ENCODE measurements at regions not wholly inside any gene's neighbourhood (a gene's known extent, or its start where the extent isn't known, plus 50 kb on each side); places are given as distances from the start of the nearest gene placed in this dataset.
A peak's percentile ranks its signal among the peaks of the same experiment; 100 is the strongest.

DNA sequence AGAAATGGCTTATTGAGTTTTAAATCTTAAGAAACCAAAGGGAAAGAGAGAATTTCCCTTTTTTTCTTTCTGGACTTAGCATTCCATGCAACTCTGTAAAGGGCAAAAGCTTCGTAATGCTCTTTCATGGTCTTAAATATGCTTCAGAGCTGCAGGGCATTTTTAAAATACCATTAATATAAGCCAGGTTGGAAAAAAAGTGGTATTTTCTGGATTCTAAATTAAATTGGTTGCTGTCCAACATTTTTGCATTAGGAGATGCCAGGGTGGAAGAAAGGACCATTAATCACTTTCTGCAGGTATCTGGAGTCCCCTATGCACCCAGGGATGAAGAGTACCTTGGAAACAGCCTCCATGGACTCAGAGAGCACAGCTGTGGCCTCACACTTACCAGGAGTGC, 215.1 kb upstream of the DAPK1 start:
- Histone ChIP-seq H3K27ac (no peak overlapping the region), H3K36me3 (no peaks in the 10 kb centered on the region), H3K4me1 (peaks cover 0 to 8% (median 0%) of the 10 kb centered on the region in 3 donors), H3K4me3 (no peak overlapping the region), H3K27me3 (no peaks in the 10 kb centered on the region), H3K9me3 (no peaks in the 10 kb centered on the region)
- WGBS, 2 donors, result 53 to 62% methylated on average over 1 of the region's 1 CpG
- TF ChIP-seq, protein P1, sequence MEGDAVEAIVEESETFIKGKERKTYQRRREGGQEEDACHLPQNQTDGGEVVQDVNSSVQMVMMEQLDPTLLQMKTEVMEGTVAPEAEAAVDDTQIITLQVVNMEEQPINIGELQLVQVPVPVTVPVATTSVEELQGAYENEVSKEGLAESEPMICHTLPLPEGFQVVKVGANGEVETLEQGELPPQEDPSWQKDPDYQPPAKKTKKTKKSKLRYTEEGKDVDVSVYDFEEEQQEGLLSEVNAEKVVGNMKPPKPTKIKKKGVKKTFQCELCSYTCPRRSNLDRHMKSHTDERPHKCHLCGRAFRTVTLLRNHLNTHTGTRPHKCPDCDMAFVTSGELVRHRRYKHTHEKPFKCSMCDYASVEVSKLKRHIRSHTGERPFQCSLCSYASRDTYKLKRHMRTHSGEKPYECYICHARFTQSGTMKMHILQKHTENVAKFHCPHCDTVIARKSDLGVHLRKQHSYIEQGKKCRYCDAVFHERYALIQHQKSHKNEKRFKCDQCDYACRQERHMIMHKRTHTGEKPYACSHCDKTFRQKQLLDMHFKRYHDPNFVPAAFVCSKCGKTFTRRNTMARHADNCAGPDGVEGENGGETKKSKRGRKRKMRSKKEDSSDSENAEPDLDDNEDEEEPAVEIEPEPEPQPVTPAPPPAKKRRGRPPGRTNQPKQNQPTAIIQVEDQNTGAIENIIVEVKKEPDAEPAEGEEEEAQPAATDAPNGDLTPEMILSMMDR (IDR thresholded peaks at IDR 0.05), result no peak
- no peak for TF ChIP-seq POLR2A (IDR thresholded peaks at IDR 0.05)
- no peak for DNase-seq
- intact Hi-C loops (cut with DNase I), result no loop called here

DNA sequence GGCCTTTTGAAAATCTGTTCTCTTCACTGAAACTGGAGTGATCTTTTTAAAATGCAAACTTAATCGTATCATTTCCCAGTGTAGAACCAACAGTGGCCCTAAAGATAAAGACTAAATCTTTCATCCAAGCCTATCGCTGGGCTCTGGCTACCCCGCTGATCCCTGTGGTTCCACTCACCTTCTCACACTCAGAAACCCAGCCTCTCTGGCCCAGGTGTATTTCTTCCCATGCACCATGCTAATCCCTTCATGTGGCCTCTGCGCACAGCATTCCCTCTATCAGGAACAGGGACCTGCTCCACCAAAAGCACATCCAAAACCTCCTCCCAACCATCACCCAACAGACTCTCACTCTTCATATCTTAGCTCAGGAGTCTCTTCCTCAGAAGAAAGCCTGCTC, 214.1 kb upstream of the DAPK1 start:
- no peak overlapping the region for H3K4me3 ChIP-seq
- WGBS, 2 donors, result 92 to 97% methylated on average over 4 of the region's 4 CpGs
- no peak overlapping the region for H3K27ac ChIP-seq
- DNase-seq, result no peak
- peaks cover 0 to 8% (median 0%) of the 10 kb centered on the region in 3 donors for H3K4me1 ChIP-seq
- H3K27me3 ChIP-seq, result no peaks in the 10 kb centered on the region
- no peaks in the 10 kb centered on the region for H3K9me3 ChIP-seq
- H3K36me3 ChIP-seq, result no peaks in the 10 kb centered on the region
- intact Hi-C loops (cut with DNase I), result no loop called here
- TF ChIP-seq, protein P1 (IDR thresholded peaks at IDR 0.05), result no peak
- TF ChIP-seq POLR2A (IDR thresholded peaks at IDR 0.05), result no peak

DNA sequence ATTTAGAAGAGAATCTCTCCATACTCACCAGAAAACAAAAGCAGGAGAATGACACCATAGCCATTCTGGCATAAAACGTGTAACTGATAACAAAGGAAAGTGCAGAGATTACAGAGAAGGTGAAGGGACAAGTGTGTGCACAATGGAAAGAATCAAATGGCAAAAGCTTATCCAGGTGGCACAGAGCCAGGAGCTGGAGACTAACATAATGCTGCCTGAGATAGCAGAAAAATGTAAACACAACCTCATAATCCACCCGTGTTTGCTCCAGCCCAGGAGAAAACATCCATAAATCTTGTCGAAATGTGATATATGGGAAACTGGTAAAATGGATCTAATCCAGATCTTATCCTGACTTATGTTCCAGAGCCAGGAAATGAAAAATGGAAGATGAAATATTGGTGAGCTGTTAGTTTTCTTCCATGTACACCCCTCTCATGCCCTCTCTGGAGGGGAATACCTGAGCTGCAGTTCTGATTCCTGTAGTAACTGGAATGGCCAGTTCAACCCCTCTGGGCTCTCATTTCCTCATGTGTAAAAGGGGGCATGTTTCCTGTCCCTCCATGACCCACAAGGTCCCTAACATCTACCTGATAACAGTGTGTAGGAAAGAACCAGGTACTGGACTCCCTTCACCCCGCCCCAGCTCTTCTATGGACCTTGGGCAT, 212.3 kb upstream of the DAPK1 start:
- no peak for DNase-seq
- 41 to 42% methylated on average over 4 of the region's 4 CpGs for WGBS, 2 donors
- Histone ChIP-seq H3K9me3 (no peaks in the 10 kb centered on the region), H3K4me1 (peaks cover 0 to 8% (median 0%) of the 10 kb centered on the region in 3 donors), H3K4me3 (no peak overlapping the region), H3K27ac (no peak overlapping the region), H3K36me3 (no peaks in the 10 kb centered on the region), H3K27me3 (no peaks in the 10 kb centered on the region)
- intact Hi-C loops (cut with DNase I), result no loop called here
- no peak for TF ChIP-seq POLR2A (IDR thresholded peaks at IDR 0.05)
- TF ChIP-seq, protein P1 (IDR thresholded peaks at IDR 0.05), result no peak

DNA sequence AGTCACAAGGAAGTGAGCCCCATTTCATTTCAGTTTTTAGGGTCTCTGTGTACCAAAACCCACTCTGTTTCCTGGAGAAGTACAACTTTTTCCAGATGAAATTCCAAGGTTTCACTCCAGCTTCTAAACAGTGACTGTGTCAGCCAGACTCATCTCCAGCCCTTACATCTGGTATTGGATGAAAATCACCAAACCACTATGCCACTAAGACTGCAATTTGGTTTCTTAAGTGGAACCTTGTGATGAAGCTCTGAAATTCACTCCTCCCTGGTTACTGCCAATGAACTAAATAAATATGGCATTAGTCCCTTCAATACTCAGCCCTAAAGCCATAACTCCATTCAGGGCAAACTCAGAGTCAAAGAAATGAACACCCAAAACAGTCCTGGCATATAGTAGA, 211.2 kb upstream of the DAPK1 start:
- TF ChIP-seq POLR2A (IDR thresholded peaks at IDR 0.05), result no peak
- TF ChIP-seq, protein P1 (IDR thresholded peaks at IDR 0.05), result no peak
- H3K9me3 ChIP-seq, result no peaks in the 10 kb centered on the region
- H3K27me3 ChIP-seq, result no peaks in the 10 kb centered on the region
- intact Hi-C loops (cut with DNase I), result no loop called here
- no peak overlapping the region for H3K4me3 ChIP-seq
- DNase-seq, result no peak
- peaks cover 0 to 8% (median 0%) of the 10 kb centered on the region in 3 donors for H3K4me1 ChIP-seq
- H3K36me3 ChIP-seq, result no peaks in the 10 kb centered on the region
- H3K27ac ChIP-seq, result no peak overlapping the region

DNA sequence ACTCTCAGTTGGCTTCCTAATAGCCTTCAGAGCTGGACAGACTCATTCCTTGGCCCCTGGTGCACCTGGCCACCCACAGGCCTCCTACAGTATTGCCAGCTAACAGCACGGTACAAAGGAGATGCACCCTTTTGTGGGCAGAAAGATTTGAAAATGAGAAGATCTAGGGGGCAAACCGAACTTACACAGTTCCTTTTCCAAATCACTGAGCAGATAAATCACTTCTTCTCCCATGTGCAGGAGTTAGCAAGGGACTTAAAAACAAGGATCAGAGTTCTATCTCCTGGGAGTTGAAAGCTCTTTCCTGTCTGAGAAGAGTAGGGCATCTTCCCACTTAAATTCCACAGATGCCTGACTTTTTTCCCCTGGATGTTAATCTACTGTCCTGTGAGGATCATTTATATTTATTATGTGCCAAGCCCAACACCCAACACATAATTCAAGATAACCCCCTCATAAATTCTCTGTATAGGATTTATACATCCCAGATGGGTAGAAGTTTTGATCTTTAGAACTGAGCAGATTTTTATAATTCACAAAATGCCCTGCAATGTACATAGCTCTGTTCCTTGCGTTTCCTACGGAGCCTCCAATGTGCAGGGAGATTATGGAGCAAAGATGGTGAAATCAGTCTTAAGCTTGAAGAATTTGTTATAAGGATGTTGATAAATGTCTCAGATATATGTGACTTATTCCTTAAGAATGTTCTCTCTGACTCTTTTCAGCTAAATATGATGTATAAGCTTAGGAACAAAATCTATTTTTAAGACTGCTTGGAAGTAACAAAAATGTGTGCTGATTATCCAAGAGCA, 207.2 kb upstream of the DAPK1 start:
- Histone ChIP-seq H3K9me3 (no peaks in the 10 kb centered on the region), H3K27me3 (no peaks in the 10 kb centered on the region), H3K4me3 (no peak overlapping the region), H3K27ac (no peak overlapping the region), H3K4me1 (peaks cover 0 to under 1% (median 0%) of the 10 kb centered on the region in 3 donors), H3K36me3 (no peaks in the 10 kb centered on the region)
- TF ChIP-seq POLR2A (IDR thresholded peaks at IDR 0.05), result no peak
- TF ChIP-seq, protein P1 (IDR thresholded peaks at IDR 0.05), result peak in 1 of 6 experiments; percentile 44
- intact Hi-C loops (cut with DNase I), result no loop called here
- WGBS, 2 donors, result 47 to 63% methylated on average over 4 of the region's 4 CpGs
- DNase-seq, result no peak
